HUES6 (cell line): ENCODE measurements at regions not wholly inside any gene's neighbourhood (a gene's known extent, or its start where the extent isn't known, plus 50 kb on each side); places are given as distances from the start of the nearest gene placed in this dataset.

Experiments
- H3K27ac ChIP-seq: 2 replicates; pipeline ENCODE4 v1.7.0; 2013; ENCODE audit warnings: low read depth, mild to moderate bottlenecking, low read length, inconsistent platforms
- H3K27me3 ChIP-seq: 2 replicates; pipeline ENCODE4 v1.6.1; 2013; ENCODE audit warnings: low read length; ENCODE audit not compliant: control insufficient read depth, insufficient read depth
- H3K36me3 ChIP-seq: 2 replicates; pipeline ENCODE4 v1.6.1; 2013; ENCODE audit warnings: low read length; ENCODE audit not compliant: control insufficient read depth, insufficient read depth
- H3K4me1 ChIP-seq: 2 replicates; pipeline ENCODE4 v1.6.1; 2013; ENCODE audit warnings: low read length; ENCODE audit not compliant: control insufficient read depth, insufficient read depth
- H3K4me3 ChIP-seq: 2 replicates; pipeline ENCODE4 v1.5.1; 2013; ENCODE audit warnings: low read depth, low read length
- H3K9ac ChIP-seq: one replicate; pipeline ENCODE4 v1.6.1; 2013; ENCODE audit warnings: mild to moderate bottlenecking, low read length
- H3K9me3 ChIP-seq: 2 replicates; pipeline ENCODE4 v1.6.1; 2013; ENCODE audit warnings: low read depth, low read length; ENCODE audit not compliant: control insufficient read depth, insufficient read depth

DNA sequence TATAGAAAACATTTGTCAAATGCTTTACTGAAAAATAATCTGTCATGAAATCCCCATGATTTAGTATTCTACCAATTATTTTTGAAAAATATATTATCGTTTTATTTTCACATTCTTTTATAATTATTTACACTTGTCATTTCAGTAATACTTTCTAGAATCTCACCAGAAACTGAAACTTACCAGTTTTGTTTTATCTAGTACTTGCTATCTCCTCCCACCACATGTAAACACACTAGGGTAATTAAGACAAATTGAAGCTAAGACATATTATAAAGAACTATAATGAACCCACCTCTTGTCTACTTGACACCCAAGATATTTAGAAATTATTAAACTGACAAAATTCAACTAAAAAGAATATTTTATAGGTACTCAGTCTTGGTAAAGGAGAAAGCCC is 51.5 kb upstream of the GRM3 start:
- Histone ChIP-seq H3K9ac (no peak overlapping the region), H3K27me3 (no peaks in the 10 kb centered on the region), H3K4me1 (no peaks in the 10 kb centered on the region), H3K9me3 (no peaks in the 10 kb centered on the region), H3K27ac (no peak overlapping the region), H3K36me3 (no peaks in the 10 kb centered on the region), H3K4me3 (no peak overlapping the region)

DNA sequence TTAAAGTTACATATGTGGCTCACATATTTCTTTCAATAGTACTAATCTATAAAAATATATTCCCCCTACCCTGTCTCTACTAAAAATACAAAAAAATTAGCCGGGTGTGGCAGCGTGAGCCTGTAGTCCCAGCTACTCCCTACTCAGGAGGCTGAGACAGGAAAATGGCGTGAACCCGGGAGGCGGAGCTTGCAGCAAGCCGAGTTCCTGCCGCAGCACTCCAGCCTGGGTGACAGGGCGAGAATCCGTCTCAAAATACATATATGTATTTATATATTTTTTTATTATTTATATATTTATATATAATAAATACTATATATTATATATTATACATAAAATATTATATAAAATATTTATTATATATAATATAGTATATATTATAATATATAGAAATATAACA is 69.7 kb upstream of the GRM3 start:
- H3K27ac ChIP-seq, result no peak overlapping the region
- H3K4me1 ChIP-seq, result no peaks in the 10 kb centered on the region
- no peaks in the 10 kb centered on the region for H3K36me3 ChIP-seq
- no peak overlapping the region for H3K4me3 ChIP-seq
- no peaks in the 10 kb centered on the region for H3K9me3 ChIP-seq
- no peak overlapping the region for H3K9ac ChIP-seq
- no peaks in the 10 kb centered on the region for H3K27me3 ChIP-seq

DNA sequence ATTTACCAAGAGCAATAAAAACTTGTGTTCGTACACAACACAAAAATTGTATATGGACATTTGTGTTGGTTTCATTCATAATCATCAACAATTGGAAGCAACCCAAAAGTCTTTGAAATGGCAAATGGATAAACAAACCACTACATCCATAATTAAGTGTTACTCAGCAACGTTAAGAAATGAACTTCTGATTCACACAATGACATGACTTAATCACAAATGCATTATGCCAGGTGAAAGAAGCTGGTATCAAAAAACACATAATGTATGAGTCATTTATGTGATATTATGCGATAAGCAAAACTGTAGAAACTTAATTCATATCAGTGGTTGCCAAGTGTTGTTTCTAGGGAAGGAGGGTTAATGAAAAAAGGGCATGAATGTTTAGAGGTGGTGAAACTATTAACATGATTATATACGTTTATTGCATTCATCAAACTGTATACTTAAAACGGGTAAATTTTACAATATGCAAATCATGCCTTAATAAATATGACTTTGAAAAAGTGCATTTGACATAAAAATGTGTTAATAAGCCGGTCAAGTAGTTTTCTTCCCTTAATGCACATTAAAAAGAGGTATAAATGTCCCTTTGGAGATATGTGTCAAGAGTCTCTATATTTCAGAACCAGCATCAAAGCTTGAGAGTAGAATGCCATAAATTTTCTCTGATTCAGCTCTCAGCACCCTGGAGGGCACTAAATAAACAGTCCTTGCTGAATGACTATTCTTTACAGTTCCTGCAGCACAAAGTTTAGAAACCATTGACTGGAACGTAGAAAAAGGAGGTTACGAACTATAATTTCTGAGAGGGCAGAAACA is 84.8 kb upstream of the GRM3 start:
- Histone ChIP-seq H3K9ac (no peak overlapping the region), H3K4me1 (no peaks in the 10 kb centered on the region), H3K36me3 (no peaks in the 10 kb centered on the region), H3K27me3 (no peaks in the 10 kb centered on the region), H3K4me3 (no peak overlapping the region), H3K27ac (no peak overlapping the region), H3K9me3 (no peaks in the 10 kb centered on the region)

DNA sequence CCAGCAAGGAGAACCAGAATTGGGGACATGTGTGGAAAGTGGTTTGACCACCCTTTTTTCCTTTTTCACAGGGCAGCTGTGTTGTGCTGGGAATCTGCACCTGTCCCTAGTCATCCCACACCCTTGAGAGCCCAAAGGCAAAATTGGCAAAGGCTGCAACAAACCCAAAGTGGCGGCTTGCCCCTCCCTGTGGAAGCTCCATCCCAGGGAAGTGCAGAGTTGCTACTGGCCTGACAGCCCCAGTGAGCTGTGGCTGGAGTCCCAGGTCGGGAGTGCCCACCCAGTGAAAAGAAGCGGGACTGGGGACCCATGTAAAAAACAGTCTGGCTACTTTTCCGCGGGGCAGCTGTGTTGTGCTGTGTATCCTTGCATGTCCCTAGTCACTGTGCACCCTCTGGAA is 109.1 kb upstream of the GRM3 start:
- Histone ChIP-seq H3K4me1 (no peaks in the 10 kb centered on the region), H3K9me3 (no peaks in the 10 kb centered on the region), H3K27me3 (no peaks in the 10 kb centered on the region), H3K36me3 (no peaks in the 10 kb centered on the region), H3K27ac (no peak overlapping the region), H3K4me3 (no peak overlapping the region), H3K9ac (no peak overlapping the region)

DNA sequence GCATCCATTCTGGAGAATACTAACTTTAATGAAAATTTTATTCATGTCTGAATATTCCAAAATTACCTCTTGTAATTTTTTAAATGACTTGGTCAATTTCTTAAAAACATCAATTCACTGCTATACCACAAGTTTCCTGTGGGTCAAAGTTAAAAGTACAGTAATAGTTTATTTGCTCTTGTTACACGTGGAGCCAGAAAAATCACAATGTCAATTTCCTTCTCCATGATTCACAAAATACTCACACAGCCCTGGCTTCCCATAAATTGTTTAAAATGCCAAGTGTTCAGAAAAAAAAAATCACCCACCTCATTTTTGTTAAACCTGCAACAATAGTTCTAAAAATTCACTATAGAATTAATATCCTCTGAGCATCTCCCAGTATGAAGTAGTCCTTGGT is 139.5 kb upstream of the GRM3 start:
- H3K9ac ChIP-seq, result no peak overlapping the region
- no peaks in the 10 kb centered on the region for H3K4me1 ChIP-seq
- H3K27me3 ChIP-seq, result no peaks in the 10 kb centered on the region
- no peaks in the 10 kb centered on the region for H3K9me3 ChIP-seq
- no peak overlapping the region for H3K27ac ChIP-seq
- H3K4me3 ChIP-seq, result no peak overlapping the region
- H3K36me3 ChIP-seq, result no peaks in the 10 kb centered on the region

DNA sequence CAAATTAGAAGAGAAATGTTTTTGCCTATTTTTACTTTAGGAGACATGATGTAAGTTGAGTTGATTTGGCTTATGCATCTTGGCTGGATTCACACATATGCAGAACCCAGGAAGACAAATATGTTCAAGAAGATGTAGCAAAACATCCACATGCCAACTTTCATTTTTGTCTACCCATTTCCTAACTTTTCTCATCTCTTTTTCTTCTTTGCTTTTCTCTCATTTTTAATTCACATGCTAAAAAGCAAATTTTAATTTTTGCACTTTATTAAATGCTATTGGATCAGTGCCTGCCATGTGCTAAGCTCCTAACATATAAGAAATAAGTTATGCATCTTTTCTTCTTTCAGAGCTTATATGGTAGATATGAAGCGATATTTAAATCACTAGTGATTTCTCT is 143.7 kb upstream of the GRM3 start:
- Histone ChIP-seq H3K27ac (no peak overlapping the region), H3K4me3 (no peak overlapping the region), H3K36me3 (no peaks in the 10 kb centered on the region), H3K27me3 (no peaks in the 10 kb centered on the region), H3K4me1 (no peaks in the 10 kb centered on the region), H3K9ac (no peak overlapping the region), H3K9me3 (no peaks in the 10 kb centered on the region)

DNA sequence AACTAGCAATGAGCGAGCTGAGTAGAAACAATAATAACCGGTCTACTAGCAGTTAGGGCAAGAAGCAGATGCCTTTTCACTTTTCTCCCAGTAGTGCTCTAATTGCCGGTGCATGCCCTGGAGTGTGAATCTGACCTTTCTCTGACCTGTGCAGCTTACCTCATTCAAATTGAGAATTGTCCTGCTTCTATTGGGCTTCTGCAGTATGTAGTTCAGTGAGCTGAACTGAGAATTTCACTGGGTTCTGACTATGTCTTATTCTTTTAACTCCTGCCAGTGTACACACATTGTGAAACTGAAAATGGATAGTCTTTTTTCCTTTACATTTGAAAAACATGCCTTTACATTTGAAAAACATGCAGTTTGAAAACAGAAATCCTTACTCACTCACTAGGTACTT is 157.9 kb upstream of the GRM3 start:
- H3K9me3 ChIP-seq, result no peaks in the 10 kb centered on the region
- H3K9ac ChIP-seq, result no peak overlapping the region
- no peak overlapping the region for H3K4me3 ChIP-seq
- no peaks in the 10 kb centered on the region for H3K27me3 ChIP-seq
- H3K4me1 ChIP-seq, result no peaks in the 10 kb centered on the region
- H3K27ac ChIP-seq, result no peak overlapping the region
- no peaks in the 10 kb centered on the region for H3K36me3 ChIP-seq

DNA sequence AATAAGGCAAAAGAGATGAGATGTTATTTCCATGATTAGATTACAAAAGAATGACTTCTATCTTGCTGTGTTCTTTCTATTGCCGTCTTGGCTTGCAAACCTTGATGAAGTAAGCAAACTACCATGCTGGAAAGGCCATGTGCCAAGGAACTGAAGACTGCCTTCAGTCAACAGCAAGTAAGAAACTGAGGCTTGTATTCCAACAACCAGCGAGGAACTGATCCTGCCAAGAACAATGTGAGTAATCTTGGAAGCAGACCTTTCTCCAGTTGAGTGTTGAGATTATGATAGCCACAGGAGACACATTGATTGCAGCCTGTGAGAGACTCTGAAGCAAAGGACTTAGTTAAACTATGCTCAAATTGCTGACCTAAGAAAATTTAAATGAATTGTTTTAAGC is 164.6 kb upstream of the GRM3 start:
- Histone ChIP-seq H3K4me1 (no peaks in the 10 kb centered on the region), H3K9me3 (no peaks in the 10 kb centered on the region), H3K27me3 (no peaks in the 10 kb centered on the region), H3K9ac (no peak overlapping the region), H3K27ac (no peak overlapping the region), H3K4me3 (no peak overlapping the region), H3K36me3 (no peaks in the 10 kb centered on the region)

DNA sequence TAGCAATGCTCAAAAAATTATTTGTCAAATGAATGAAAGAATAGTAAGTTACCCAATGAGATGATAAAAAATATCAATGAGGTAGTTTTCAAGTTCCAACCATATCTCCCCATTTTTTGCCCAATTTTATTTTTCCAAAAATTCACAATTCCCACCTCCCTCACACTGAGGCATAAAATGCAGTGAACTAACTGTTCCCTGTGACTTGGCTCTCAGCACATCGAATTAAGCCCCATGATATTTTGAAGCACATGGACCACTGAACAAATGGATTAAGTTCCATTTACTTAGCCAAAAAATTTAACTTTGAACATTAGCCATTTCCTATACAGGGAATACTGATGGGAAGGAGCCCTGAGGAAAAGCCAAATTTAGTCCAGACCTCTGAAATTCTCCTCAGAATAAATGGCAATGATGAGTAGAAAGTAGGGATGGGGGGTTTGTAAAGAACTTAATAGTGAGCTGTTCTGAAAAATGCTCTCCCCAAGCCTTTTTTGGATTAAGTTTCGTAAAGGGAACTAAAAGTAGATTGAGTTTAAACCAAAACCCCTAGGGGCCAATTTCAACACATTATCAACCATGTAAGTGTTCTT is 166.3 kb upstream of the GRM3 start:
- Histone ChIP-seq H3K27me3 (no peaks in the 10 kb centered on the region), H3K4me3 (no peak overlapping the region), H3K36me3 (no peaks in the 10 kb centered on the region), H3K9me3 (no peaks in the 10 kb centered on the region), H3K9ac (no peak overlapping the region), H3K27ac (no peak overlapping the region), H3K4me1 (no peaks in the 10 kb centered on the region)

DNA sequence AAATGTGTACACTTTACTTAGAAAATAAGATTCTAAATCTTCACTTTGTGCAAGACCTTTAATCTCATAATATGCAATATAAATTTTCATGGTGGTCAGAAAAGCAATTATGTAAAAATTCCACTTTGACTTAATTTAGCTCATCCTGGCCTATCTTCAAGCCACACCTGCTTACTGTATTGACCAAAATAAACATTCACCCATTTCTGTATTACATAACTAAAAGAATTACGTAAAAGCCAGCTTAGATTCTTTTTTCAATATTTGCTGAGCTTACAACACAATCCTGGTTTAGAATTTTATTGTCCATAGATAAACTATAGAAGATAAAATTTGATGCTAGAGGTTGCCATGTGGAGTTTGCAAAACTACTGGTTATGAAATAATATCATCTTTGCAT is 172.9 kb upstream of the GRM3 start:
- Histone ChIP-seq H3K36me3 (no peaks in the 10 kb centered on the region), H3K9ac (no peak overlapping the region), H3K4me3 (no peak overlapping the region), H3K27me3 (no peaks in the 10 kb centered on the region), H3K27ac (no peak overlapping the region), H3K4me1 (no peaks in the 10 kb centered on the region), H3K9me3 (no peaks in the 10 kb centered on the region)

DNA sequence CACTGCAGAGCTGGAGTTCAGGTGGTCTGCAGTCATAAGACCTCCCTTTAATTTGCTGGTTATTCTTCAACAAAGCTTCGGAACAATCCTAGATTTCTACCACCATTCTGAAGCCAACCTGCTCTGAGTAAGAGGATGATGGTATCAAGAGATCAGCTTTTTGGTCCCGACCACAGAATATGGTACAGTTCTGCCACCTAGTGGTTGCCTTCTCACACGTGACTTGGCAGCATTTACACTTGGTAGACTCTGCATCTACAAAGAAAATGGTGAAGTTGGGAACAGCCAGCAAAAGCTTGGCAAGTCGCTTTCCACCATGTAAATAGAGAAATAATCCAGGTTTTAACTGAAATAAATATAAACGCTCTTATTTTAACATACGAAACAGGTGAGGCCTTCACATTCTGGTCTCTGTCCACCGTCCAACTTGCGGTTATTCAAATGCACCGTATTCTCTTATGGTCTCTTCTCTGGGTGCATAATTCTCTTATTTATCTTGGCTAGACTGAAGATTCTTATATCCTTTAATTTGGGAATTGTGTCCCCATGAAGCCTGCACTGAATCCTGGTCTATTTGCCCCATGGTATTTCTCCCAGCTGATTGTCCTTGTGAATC is 173.9 kb upstream of the GRM3 start:
- no peaks in the 10 kb centered on the region for H3K27me3 ChIP-seq
- no peaks in the 10 kb centered on the region for H3K36me3 ChIP-seq
- no peak overlapping the region for H3K27ac ChIP-seq
- H3K9me3 ChIP-seq, result no peaks in the 10 kb centered on the region
- no peak overlapping the region for H3K9ac ChIP-seq
- H3K4me1 ChIP-seq, result no peaks in the 10 kb centered on the region
- no peak overlapping the region for H3K4me3 ChIP-seq
